ENCODE measurements at regions not wholly inside any gene's neighbourhood (a gene's known extent, or its start where the extent isn't known, plus 50 kb on each side); places are given as distances from the start of the nearest gene placed in this dataset.

GRCh38 chr6:50970908-50971307 lies 152.2 kb downstream of the TFAP2B start:
- TF ChIP-seq CTCF (IDR thresholded peaks at IDR 0.05; ENCODE audit: borderline replicate concordance, insufficient read depth, low read depth, low read length) = no peak
- no peak overlapping the region for H3K4me3 ChIP-seq (ENCODE audit: low read depth, low read length)

GRCh38 chr6:50973464-50973863 lies 154.8 kb downstream of the TFAP2B start:
- TF ChIP-seq CTCF (IDR thresholded peaks at IDR 0.05; ENCODE audit: borderline replicate concordance, insufficient read depth, low read depth, low read length) = no peak
- H3K4me3 ChIP-seq (ENCODE audit: low read depth, low read length) = no peak overlapping the region

- TF ChIP-seq CTCF (IDR thresholded peaks at IDR 0.05; ENCODE audit: borderline replicate concordance, insufficient read depth, low read depth, low read length) = no peak
- no peak overlapping the region for H3K4me3 ChIP-seq (ENCODE audit: low read depth, low read length)
Measured at GRCh38 chr6:50974319-50974718, 155.6 kb downstream of the TFAP2B start.

- no peak for TF ChIP-seq CTCF (IDR thresholded peaks at IDR 0.05; ENCODE audit: borderline replicate concordance, insufficient read depth, low read depth, low read length)
Measured at GRCh38 chr6:50975216-50975615, 156.5 kb downstream of the TFAP2B start.

GRCh38 chr6:50976907-50977306 lies 158.2 kb downstream of the TFAP2B start:
- TF ChIP-seq CTCF (IDR thresholded peaks at IDR 0.05; ENCODE audit: borderline replicate concordance, insufficient read depth, low read depth, low read length) = no peak

More at GRCh38 chr6:50975216-50975615, 156.5 kb downstream of the TFAP2B start:
- no peak overlapping the region for H3K4me3 ChIP-seq (ENCODE audit: low read depth, low read length)

GRCh38 chr6:50977796-50978195 lies 159.1 kb downstream of the TFAP2B start:
- TF ChIP-seq CTCF (IDR thresholded peaks at IDR 0.05; ENCODE audit: borderline replicate concordance, insufficient read depth, low read depth, low read length) = no peak
- H3K4me3 ChIP-seq (ENCODE audit: low read depth, low read length) = no peak overlapping the region

More at GRCh38 chr6:50976907-50977306, 158.2 kb downstream of the TFAP2B start:
- no peak overlapping the region for H3K4me3 ChIP-seq (ENCODE audit: low read depth, low read length)

- no peak overlapping the region for H3K4me3 ChIP-seq (ENCODE audit: low read depth, low read length)
- TF ChIP-seq CTCF (IDR thresholded peaks at IDR 0.05; ENCODE audit: borderline replicate concordance, insufficient read depth, low read depth, low read length) = no peak
Measured at GRCh38 chr6:50978380-50979170, 159.9 kb downstream of the TFAP2B start.

Measured in GM12875 (cell line).